ENCODE measurements at regions not wholly inside any gene's neighbourhood (a gene's known extent, or its start where the extent isn't known, plus 50 kb on each side); places are given as distances from the start of the nearest gene placed in this dataset.

GRCh38 chr6:87772597-87773530 lies 70.8 kb upstream of the AKIRIN2 start (continued):
- TF ChIP-seq TFDP1 (CRISPR knock-in tag; IDR thresholded peaks at IDR 0.05; ENCODE audit: borderline replicate concordance) (no peak; the same call in 1 of the 2 replicates), ZNF569 (CRISPR knock-in tag; IDR thresholded peaks at IDR 0.05; ENCODE audit: borderline replicate concordance) (no peak), HOMEZ (CRISPR knock-in tag; IDR thresholded peaks at IDR 0.05; ENCODE audit: low read depth) (no peak; the same call in 1 of the 2 replicates), ELK4 (CRISPR knock-in tag; IDR thresholded peaks at IDR 0.05; ENCODE audit: borderline replicate concordance) (no peak), PHF20 (CRISPR knock-in tag; IDR thresholded peaks at IDR 0.05) (no peak), MED8 (CRISPR knock-in tag; IDR thresholded peaks at IDR 0.05; ENCODE audit: insufficient replicate concordance) (no peak), TAF1 (CRISPR knock-in tag; IDR thresholded peaks at IDR 0.05) (peak; percentile 36; the same call in 1 of the 2 replicates), ZNF770 (CRISPR knock-in tag; IDR thresholded peaks at IDR 0.05) (no peak), KAT7 (CRISPR knock-in tag; IDR thresholded peaks at IDR 0.05; ENCODE audit: borderline replicate concordance) (0 out of 2 replicates have a peak, but pooled peaks have one; percentile 35), ZNF782 (CRISPR knock-in tag; IDR thresholded peaks at IDR 0.05; ENCODE audit: borderline replicate concordance) (no peak), ZNF136 (CRISPR knock-in tag; IDR thresholded peaks at IDR 0.05; ENCODE audit: low read depth) (0 out of 2 replicates have a peak, but pooled peaks have one; percentile 25), ZNF607 (CRISPR knock-in tag; IDR thresholded peaks at IDR 0.05; ENCODE audit: borderline replicate concordance) (no peak), SALL1 (CRISPR knock-in tag; IDR thresholded peaks at IDR 0.05) (peak; percentile 89), CHD2 (IDR thresholded peaks at IDR 0.05; ENCODE audit: low read depth, low read length) (no peak)
- TF ChIP-seq, protein P1, sequence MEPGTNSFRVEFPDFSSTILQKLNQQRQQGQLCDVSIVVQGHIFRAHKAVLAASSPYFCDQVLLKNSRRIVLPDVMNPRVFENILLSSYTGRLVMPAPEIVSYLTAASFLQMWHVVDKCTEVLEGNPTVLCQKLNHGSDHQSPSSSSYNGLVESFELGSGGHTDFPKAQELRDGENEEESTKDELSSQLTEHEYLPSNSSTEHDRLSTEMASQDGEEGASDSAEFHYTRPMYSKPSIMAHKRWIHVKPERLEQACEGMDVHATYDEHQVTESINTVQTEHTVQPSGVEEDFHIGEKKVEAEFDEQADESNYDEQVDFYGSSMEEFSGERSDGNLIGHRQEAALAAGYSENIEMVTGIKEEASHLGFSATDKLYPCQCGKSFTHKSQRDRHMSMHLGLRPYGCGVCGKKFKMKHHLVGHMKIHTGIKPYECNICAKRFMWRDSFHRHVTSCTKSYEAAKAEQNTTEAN (CRISPR knock-in tag; conservative IDR thresholded peaks at IDR 0.05) = no peak
- TF ChIP-seq, protein P2, sequence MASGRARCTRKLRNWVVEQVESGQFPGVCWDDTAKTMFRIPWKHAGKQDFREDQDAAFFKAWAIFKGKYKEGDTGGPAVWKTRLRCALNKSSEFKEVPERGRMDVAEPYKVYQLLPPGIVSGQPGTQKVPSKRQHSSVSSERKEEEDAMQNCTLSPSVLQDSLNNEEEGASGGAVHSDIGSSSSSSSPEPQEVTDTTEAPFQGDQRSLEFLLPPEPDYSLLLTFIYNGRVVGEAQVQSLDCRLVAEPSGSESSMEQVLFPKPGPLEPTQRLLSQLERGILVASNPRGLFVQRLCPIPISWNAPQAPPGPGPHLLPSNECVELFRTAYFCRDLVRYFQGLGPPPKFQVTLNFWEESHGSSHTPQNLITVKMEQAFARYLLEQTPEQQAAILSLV (CRISPR knock-in tag; IDR thresholded peaks at IDR 0.05; ENCODE audit: borderline replicate concordance) = no peak
